CD4-positive, alpha-beta T cell (primary cell): ENCODE measurements at regions not wholly inside any gene's neighbourhood (a gene's known extent, or its start where the extent isn't known, plus 50 kb on each side); places are given as distances from the start of the nearest gene placed in this dataset.

Source experiments
- ATAC-seq: fragments of 200-7000 bp; cut with Tn5 transposase; one replicate; pipeline ENCODE4 v1.10.0; 2022; ENCODE audit warnings: mild to moderate bottlenecking; ENCODE audit not compliant: poor library complexity
- CTCF ChIA-PET: fragments of 350-600 bp; sonication (Branson Sonifier 250); formaldehyde crosslinking; loops from one replicate; lab custom pipeline; 2021; ENCODE audit warnings: antibody characterized with exemption, inconsistent platforms; lab: Charles Lee
- POLR2A ChIA-PET: fragments of 350-600 bp; sonication (Branson Sonifier 250); formaldehyde crosslinking; loops from one replicate; lab custom pipeline; 2021; ENCODE audit warnings: antibody characterized with exemption, inconsistent platforms; lab: Charles Lee
- DNase-seq, 14 experiments: peaks; one replicate each; pipeline ENCODE4 v3.0.0-alpha.2; 2013 to 2020; ENCODE audit warnings: mixed read lengths in 2 of 14
- H3K27ac ChIP-seq, 2 donors: one replicate each; pipeline versions ENCODE4 v1.5.1 to v1.7.0; 2013; ENCODE audit warnings: low read length in 2 of 2, low read depth in 1 of 2, mild to moderate bottlenecking in 1 of 2
- H3K27me3 ChIP-seq, 2 experiments: 1 replicate in 1 of 2; 2 replicates in 1 of 2; pipeline versions ENCODE4 v1.6.1 to v1.7.0; 2013; ENCODE audit warnings: low read length in 2 of 2, control low read depth in 1 of 2, mild to moderate bottlenecking in 1 of 2, moderate library complexity in 1 of 2; ENCODE audit not compliant: insufficient read depth in 2 of 2, control insufficient read depth in 1 of 2
- H3K36me3 ChIP-seq: one replicate; pipeline ENCODE4 v1.6.1; 2013; ENCODE audit warnings: low read length, control low read depth; ENCODE audit not compliant: insufficient read depth
- H3K4me1 ChIP-seq: one replicate; pipeline ENCODE4 v1.6.1; 2013; ENCODE audit warnings: low read length, control low read depth; ENCODE audit not compliant: insufficient read depth
- H3K4me3 ChIP-seq: one replicate; pipeline ENCODE4 v1.5.1; 2013; ENCODE audit warnings: mild to moderate bottlenecking, low read length, moderate library complexity
- H3K9me3 ChIP-seq, 2 experiments: 1 replicate in 1 of 2; 2 replicates in 1 of 2; pipeline versions ENCODE4 v1.6.1 to v1.7.0; 2013; ENCODE audit warnings: low read length in 2 of 2, mild to moderate bottlenecking in 2 of 2, control low read depth in 1 of 2, moderate library complexity in 1 of 2; ENCODE audit not compliant: control insufficient read depth in 1 of 2, insufficient read depth in 1 of 2
- H3K27ac Mint-ChIP-seq: one replicate; pipeline ENCODE4 v1.8.0; 2020; ENCODE audit warnings: mixed read lengths
- H3K27me3 Mint-ChIP-seq: one replicate; pipeline ENCODE4 v1.8.0; 2021; ENCODE audit warnings: mixed read lengths
- H3K36me3 Mint-ChIP-seq: one replicate; pipeline ENCODE4 v1.8.0; 2021; ENCODE audit warnings: low read depth, mixed read lengths
- H3K4me1 Mint-ChIP-seq: one replicate; pipeline ENCODE4 v1.8.0; 2021; ENCODE audit warnings: low read depth, mixed read lengths
- H3K4me3 Mint-ChIP-seq: one replicate; pipeline ENCODE4 v1.8.0; 2020; ENCODE audit warnings: mild to moderate bottlenecking, mixed read lengths
- H3K9me3 Mint-ChIP-seq: one replicate; pipeline ENCODE4 v1.8.0; 2020; ENCODE audit warnings: mixed read lengths
- CTCF ChIP-seq: fragments of 200-600 bp; IDR thresholded peaks from one replicate; pipeline ENCODE4 v1.8.0; 2022; ENCODE audit warnings: antibody characterized with exemption, mild to moderate bottlenecking
- intact Hi-C, 2 experiments: fragments of 100-400 bp; cut with DNase I in 1 of 2; cut with micrococcal nuclease in 1 of 2; formaldehyde crosslinking; loops; one replicate each; pipeline versions ENCODE4 v1.15.1 to v1.9.0; 2023 to 2025; cut with DNase I, micrococcal nuclease

- H3K4me1 Mint-ChIP-seq: no peaks in the 10 kb centered on the region
- Histone ChIP-seq H3K4me1 (no peaks in the 10 kb centered on the region), H3K4me3 (no peak overlapping the region), H3K36me3 (no peaks in the 10 kb centered on the region), H3K27ac (no peak overlapping the region), H3K27me3 (no peaks in the 10 kb centered on the region), H3K9me3 (no peaks in the 10 kb centered on the region)
- no peak overlapping the region for H3K27ac Mint-ChIP-seq
- TF ChIP-seq CTCF: no peak
- no peak overlapping the region for H3K4me3 Mint-ChIP-seq
- ChIA-PET POLR2A (no interaction called here), CTCF (no interaction called here)
- H3K9me3 Mint-ChIP-seq: no peaks in the 10 kb centered on the region
- H3K27me3 Mint-ChIP-seq: no peaks in the 10 kb centered on the region
- no peak for DNase-seq
- ATAC-seq: no peak
- intact Hi-C loops: no loop called here
- H3K36me3 Mint-ChIP-seq: no peaks in the 10 kb centered on the region
These were observed 457.6 kb downstream of the PDCD6IP start for GRCh38 chr3:34256021-34256420.

- Mint-ChIP-seq H3K4me1 (no peaks in the 10 kb centered on the region), H3K36me3 (no peaks in the 10 kb centered on the region), H3K27ac (no peak overlapping the region), H3K27me3 (no peaks in the 10 kb centered on the region), H3K9me3 (no peaks in the 10 kb centered on the region), H3K4me3 (no peak overlapping the region)
- no peaks in the 10 kb centered on the region for H3K27me3 ChIP-seq
- intact Hi-C loops: no loop called here
- H3K4me1 ChIP-seq: no peaks in the 10 kb centered on the region
- ChIA-PET CTCF (no interaction called here), POLR2A (no interaction called here)
- no peak for DNase-seq
- H3K9me3 ChIP-seq: no peaks in the 10 kb centered on the region
- no peak overlapping the region for H3K27ac ChIP-seq
- TF ChIP-seq CTCF: no peak
- H3K36me3 ChIP-seq: no peaks in the 10 kb centered on the region
- no peak overlapping the region for H3K4me3 ChIP-seq
- no peak for ATAC-seq
These were observed 458.4 kb downstream of the PDCD6IP start for GRCh38 chr3:34256791-34257190.

- Histone ChIP-seq H3K4me3 (no peak overlapping the region), H3K27me3 (peaks cover 0 to 3% of the 10 kb centered on the region in 2 experiments), H3K36me3 (no peaks in the 10 kb centered on the region), H3K9me3 (no peaks in the 10 kb centered on the region), H3K27ac (no peak overlapping the region), H3K4me1 (no peaks in the 10 kb centered on the region)
- Mint-ChIP-seq H3K36me3 (no peaks in the 10 kb centered on the region), H3K4me1 (no peaks in the 10 kb centered on the region), H3K9me3 (no peaks in the 10 kb centered on the region), H3K4me3 (no peak overlapping the region), H3K27me3 (no peaks in the 10 kb centered on the region), H3K27ac (no peak overlapping the region)
- ATAC-seq (no peak), DNase-seq (no peak)
- ChIA-PET POLR2A (no interaction called here), CTCF (no interaction called here)
- intact Hi-C loops: no loop called here
- TF ChIP-seq CTCF: no peak
These were observed 460.0 kb downstream of the PDCD6IP start for GRCh38 chr3:34258271-34258998.
